GM18505 (cell line): ENCODE measurements at regions not wholly inside any gene's neighbourhood (a gene's known extent, or its start where the extent isn't known, plus 50 kb on each side); places are given as distances from the start of the nearest gene placed in this dataset.
"Not testable (repeated sequence)": the region's sequence is repeated elsewhere in the genome, so short reads cannot be mapped to it uniquely, and the experiment has no call there.

Experiments used
- ATAC-seq: cut with Tn5 transposase; IDR thresholded peaks from one replicate; pipeline ENCODE4 v1.9.1; 2021; ENCODE audit not compliant: unreplicated experiment
- POLR2A ChIP-seq: IDR thresholded peaks from 4 replicates; pipeline ENCODE4 v1.6.1; 2011; ENCODE audit warnings: borderline replicate concordance; ENCODE audit not compliant: insufficient read depth, insufficient read length; ENCODE audit errors: extremely low read depth

GRCh38 chr10:65618126-65618525 lies 1307.7 kb upstream of the LRRTM3 start:
- ATAC-seq: no peak
- no peak for TF ChIP-seq POLR2A

GRCh38 chr10:65620404-65621048 lies 1305.3 kb upstream of the LRRTM3 start:
- no peak for TF ChIP-seq POLR2A
- ATAC-seq: no peak

- ATAC-seq: no peak
- no peak for TF ChIP-seq POLR2A
Observed at GRCh38 chr10:65622608-65623007, 1303.2 kb upstream of the LRRTM3 start.

DNA sequence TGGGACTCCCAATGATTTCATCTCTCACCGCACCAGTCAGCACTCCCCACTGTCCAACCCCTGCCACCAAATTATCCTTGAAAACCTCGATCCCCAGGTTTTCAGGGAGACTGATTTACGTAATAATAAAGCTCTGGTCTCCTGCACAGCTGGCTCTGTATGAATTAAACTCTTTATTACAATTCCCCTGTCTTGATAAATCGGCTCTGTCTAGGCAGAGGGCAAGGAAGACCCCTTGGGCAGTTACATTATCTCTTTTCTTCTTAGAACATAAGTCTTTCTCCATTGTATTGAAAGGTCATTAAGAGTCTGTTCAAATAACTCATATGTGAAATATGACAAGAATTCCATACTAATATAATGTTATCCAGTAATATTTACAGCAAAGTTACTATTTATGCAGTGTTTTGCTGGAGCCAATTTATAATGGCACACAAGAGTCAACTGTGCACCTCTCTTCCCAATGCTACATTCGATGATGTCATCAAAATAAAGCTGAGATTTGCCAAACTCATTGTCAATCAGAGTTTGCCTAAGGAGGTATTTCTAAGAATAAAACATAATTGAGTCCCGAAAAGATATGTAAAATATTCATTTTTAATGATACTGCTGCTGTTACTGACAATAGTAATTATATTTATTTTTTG lies 1297.2 kb upstream of the LRRTM3 start:
- ATAC-seq: no peak
- TF ChIP-seq POLR2A: no peak

DNA sequence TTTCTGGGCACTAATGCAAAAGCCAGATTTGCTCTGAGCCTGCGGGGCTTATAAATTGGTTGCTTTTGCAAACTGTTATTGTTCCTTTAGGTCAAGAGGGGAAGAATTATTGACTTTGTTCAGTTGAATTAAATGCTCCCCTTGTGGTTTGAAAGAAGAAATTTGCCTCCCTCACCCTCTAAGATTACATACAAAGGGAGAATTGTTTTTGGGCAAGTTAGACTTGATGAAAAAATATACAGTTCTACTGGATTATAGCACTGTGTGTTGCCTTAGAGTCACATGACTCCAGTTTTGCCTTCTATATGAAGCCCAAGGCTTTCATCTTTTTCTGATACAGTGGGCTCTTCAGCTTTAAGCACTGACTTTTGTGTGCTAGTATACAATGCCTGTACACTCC lies 1265.8 kb upstream of the LRRTM3 start:
- no peak for ATAC-seq
- no peak for TF ChIP-seq POLR2A

DNA sequence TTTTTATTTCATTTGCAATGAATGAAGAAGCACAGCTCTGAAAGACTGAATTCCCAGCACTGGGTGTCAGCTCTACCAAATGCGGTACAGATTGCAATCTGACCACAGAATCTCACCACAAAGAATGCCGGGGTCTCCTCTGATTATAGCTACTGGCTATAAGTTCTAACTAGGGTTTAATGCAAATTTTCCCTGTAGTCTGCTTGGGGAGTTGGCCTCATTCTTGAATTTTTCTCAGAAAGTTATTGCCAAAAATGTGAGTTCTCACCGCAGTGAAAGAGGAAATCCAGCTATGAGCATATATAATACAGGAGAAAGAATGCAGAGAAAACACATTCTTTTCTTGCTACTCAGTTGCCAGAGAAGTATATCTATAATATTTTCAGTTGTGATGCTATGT lies 1255.7 kb upstream of the LRRTM3 start:
- TF ChIP-seq POLR2A: no peak
- ATAC-seq: no peak

DNA sequence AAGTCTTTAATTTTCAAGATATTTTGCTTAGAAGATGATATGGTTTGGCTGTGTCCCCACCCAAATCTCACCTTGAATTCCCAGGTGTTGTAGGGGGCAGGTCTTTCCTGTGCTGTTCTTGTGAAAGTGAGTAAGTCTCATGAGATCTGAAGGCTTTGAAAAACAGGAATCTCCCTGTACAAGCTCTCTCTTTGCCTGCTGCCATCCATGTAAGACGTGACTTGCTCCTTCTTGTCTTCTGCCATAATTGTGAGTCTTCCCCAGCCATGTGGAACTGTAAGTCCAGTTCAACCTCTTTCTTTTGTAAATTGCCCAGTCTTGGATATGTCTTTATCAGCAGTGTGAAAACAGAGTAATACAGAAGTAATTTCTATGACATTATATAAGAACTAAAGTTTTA lies 1255.2 kb upstream of the LRRTM3 start:
- not testable (repeated sequence) for ATAC-seq

DNA sequence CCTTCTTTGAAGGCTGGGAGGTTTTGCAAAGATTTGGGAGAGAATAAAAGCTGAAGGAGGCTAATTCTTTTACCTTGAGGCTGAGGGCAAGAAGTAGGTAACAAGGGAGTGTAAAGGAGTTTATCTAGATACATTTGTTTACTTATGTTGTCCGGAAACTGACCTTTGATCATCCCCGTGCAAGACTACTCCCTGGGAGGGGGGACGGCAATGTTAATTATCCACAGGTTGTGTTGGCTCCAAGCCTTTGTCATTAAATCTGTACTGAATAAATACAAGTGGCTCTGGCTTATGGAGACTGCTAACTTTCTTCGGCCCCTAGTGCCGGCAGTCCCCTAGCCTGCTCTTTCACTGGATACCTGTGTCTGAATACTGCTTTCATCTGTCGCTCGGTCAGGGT lies 1250.6 kb upstream of the LRRTM3 start:
- TF ChIP-seq POLR2A: no peak
- no peak for ATAC-seq

DNA sequence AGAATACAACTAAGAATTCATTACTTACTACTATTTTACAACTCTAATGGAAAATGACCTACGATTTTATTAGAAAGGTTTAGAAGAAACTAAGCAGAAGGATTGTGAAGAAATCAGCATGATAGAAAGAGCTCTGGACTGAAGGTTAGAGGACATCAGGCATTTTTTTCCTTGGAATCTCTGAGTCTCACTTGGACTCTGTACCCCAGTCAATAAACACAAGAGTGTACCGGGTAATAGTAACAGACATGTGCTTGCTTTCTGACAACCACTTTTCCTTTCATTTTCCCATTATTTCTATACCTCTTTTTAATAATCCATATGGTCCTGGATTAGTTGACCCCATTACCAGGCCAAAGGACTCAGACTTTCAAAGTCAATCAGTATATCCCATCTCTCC lies 1240.9 kb upstream of the LRRTM3 start:
- no peak for TF ChIP-seq POLR2A
- no peak for ATAC-seq

- no peak for TF ChIP-seq POLR2A
- no peak for ATAC-seq
Observed at GRCh38 chr10:65701168-65701776, 1224.6 kb upstream of the LRRTM3 start.

- TF ChIP-seq POLR2A: no peak
- no peak for ATAC-seq
Observed at GRCh38 chr10:65708057-65708456, 1217.8 kb upstream of the LRRTM3 start.

DNA sequence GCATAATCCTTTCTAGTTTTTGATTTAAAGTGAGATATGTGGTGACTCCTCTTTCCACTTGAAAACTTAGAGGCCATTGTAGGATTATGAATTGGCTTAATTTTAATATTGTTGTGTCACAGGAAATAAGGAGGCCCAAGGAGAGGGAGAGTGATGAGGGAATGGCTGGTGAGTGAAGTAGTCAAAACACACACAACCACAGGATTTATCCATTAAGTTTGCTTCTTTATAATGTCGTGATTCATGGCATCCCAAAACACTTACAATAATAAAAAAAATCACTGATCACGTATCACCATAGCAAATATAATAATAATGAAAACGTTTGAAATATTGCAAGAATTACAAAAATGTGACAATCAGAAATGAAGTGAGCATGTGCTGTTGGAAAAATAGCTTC lies 1215.5 kb upstream of the LRRTM3 start:
- no peak for TF ChIP-seq POLR2A
- ATAC-seq: no peak

- TF ChIP-seq POLR2A: no peak
- ATAC-seq: no peak
Observed at GRCh38 chr10:65719790-65720189, 1206.0 kb upstream of the LRRTM3 start.

DNA sequence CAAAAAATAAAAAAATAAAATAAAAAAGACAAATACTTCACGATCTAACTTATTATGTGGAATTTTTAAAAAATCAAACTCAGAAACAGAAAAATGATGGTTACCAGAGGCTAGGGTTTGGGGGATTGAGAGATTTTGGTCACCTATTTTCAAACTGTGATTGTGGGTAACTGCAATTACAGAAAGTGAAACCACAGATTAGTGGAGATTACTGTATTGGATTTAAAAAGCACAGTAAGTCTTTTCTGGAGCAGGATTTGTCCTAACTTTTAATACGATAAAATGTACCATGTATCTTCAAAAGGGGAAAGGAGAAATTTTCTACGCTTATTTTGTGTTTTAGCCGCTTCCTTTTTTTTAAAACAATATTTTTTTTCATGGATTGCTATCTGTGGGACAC lies 1204.9 kb upstream of the LRRTM3 start:
- TF ChIP-seq POLR2A: no peak
- no peak for ATAC-seq
